Endothelial cell of umbilical vein (primary cell): ENCODE measurements at regions not wholly inside any gene's neighbourhood (a gene's known extent, or its start where the extent isn't known, plus 50 kb on each side); places are given as distances from the start of the nearest gene placed in this dataset.

Experiments used
- EZH2 ChIP-seq: IDR thresholded peaks from 2 replicates; pipeline ENCODE4 v1.6.1; 2012; ENCODE audit warnings: borderline replicate concordance, low read depth, mild to moderate bottlenecking, moderate library complexity, low read length, inconsistent platforms; ENCODE audit not compliant: severe bottlenecking
- MAX ChIP-seq: IDR thresholded peaks from 2 replicates; pipeline ENCODE4 v1.6.1; 2011; ENCODE audit not compliant: insufficient read depth, insufficient read length
- POLR2A ChIP-seq: IDR thresholded peaks from 2 replicates; pipeline ENCODE4 v1.6.1; 2012; ENCODE audit warnings: low read depth, mild to moderate bottlenecking, control low read depth, low read length
- TF ChIP-seq, protein P1 (sequence below), 2 donors: IDR thresholded peaks; 1 replicate in 1 of 2; 2 replicates in 1 of 2; pipeline ENCODE4 v1.5.1; 2011; ENCODE audit warnings: low read length in 2 of 2, mild to moderate bottlenecking in 2 of 2, moderate library complexity in 2 of 2, control low read depth in 1 of 2, inconsistent platforms in 1 of 2, low read depth in 1 of 2; ENCODE audit not compliant: insufficient read depth in 1 of 2; ENCODE audit errors: extremely low read depth in 1 of 2

- TF ChIP-seq, protein P1, sequence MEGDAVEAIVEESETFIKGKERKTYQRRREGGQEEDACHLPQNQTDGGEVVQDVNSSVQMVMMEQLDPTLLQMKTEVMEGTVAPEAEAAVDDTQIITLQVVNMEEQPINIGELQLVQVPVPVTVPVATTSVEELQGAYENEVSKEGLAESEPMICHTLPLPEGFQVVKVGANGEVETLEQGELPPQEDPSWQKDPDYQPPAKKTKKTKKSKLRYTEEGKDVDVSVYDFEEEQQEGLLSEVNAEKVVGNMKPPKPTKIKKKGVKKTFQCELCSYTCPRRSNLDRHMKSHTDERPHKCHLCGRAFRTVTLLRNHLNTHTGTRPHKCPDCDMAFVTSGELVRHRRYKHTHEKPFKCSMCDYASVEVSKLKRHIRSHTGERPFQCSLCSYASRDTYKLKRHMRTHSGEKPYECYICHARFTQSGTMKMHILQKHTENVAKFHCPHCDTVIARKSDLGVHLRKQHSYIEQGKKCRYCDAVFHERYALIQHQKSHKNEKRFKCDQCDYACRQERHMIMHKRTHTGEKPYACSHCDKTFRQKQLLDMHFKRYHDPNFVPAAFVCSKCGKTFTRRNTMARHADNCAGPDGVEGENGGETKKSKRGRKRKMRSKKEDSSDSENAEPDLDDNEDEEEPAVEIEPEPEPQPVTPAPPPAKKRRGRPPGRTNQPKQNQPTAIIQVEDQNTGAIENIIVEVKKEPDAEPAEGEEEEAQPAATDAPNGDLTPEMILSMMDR (IDR thresholded peaks at IDR 0.05; ENCODE audit: extremely low read depth in 1 of 2, insufficient read depth in 1 of 2, low read depth in 1 of 2, low read length in 2 of 2), result no peak
- TF ChIP-seq MAX (no peak), EZH2 (no peak), POLR2A (no peak)
These were observed 252.5 kb downstream of the GPM6A start for GRCh38 chr4:175559526-175559925.
